GM12874 (cell line): ENCODE measurements at regions not wholly inside any gene's neighbourhood (a gene's known extent, or its start where the extent isn't known, plus 50 kb on each side); places are given as distances from the start of the nearest gene placed in this dataset.

Experiments used
- CTCF ChIP-seq: IDR thresholded peaks from 2 replicates; pipeline ENCODE4 v1.5.1; 2011; ENCODE audit warnings: low read depth, mild to moderate bottlenecking, control low read depth, low read length, moderate library complexity; ENCODE audit not compliant: insufficient read depth

- no peak for TF ChIP-seq CTCF
Measured at GRCh38 chr3:173284301-173284700, 113.2 kb upstream of the NLGN1 start.

- peak; percentile 41 for TF ChIP-seq CTCF
Measured at GRCh38 chr3:173275740-173276139, 121.8 kb upstream of the NLGN1 start.

DNA sequence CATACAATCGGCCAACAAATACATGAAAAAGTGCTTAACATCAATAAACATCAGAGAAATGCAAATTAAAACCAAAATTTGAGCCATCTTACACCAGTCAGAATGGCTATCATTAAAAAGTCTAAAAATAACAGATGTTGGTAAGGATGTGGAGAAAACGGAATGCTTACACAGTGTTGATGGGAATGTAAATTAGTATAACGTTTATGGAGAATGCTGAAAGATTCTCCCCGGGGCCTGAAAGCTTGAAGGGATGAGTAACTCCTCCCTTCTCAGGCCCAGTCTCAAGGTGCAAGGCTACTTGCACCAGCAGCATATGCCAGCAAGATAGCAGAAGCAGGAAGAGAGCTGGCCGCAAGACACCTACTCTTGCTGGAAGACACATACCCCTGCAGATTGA is 123.7 kb upstream of the NLGN1 start:
- TF ChIP-seq CTCF: no peak

- no peak for TF ChIP-seq CTCF
Measured at GRCh38 chr3:173268781-173269180, 127.7 kb upstream of the SPATA16 start.

DNA sequence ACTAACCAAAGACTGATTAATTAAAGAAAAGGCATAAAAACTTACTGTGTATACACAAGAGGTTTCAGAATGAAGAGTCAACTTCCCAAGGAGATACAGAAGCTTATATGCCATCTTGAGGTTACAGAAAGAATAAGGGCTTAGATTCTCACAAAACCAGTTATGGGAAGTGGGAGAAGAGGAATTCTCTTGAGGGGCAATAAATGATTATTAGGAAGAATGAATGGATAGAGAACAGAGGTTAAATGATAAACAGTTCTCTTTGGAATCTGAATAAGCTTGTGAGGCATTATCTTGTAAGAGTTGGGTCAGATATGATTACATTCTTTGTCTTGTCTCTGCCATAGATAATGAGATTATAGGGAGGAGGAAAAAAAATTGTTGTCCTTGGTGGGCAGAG is 126.7 kb upstream of the SPATA16 start:
- TF ChIP-seq CTCF: no peak

DNA sequence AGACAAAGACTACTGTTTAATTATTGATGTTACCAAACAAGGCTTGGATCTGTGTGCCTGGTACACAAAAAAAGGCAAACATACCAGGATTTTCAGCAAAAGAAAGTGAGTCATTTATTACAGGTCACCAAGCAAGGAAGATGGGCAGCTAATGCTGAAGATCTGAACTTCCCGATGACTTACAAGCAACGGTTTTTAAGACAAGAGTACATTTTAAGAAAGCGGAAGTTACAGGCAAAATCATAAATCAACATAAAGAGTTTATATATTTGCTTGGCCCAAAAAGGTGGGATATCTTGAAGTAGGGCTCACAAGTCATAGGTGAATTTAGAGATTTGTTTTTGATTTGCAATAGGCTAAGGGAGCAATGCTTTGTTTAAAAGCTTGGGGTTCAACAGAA is 125.4 kb upstream of the SPATA16 start:
- TF ChIP-seq CTCF: no peak

DNA sequence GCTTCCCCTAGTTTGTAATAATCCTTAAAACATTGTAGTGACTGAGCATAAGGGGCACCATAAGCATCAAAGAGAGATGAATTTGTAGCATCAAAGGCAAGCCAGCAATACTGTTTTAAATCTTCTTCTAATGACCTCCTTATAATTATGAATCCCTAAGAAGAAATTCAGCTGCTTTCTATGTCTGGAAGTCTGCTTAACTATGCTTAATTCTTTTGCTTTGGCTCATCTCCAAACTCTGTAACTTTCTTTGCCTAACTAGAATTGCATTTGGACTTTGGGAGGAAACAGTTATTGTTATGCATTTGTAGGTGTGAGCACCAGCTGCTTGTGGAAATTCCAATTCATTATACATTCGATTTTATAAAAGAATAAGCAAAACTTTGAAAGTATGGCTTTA is 117.7 kb upstream of the SPATA16 start:
- no peak for TF ChIP-seq CTCF

- no peak for TF ChIP-seq CTCF
Measured at GRCh38 chr3:173257797-173258196, 116.8 kb upstream of the SPATA16 start.
